ENCODE measurements at regions not wholly inside any gene's neighbourhood (a gene's known extent, or its start where the extent isn't known, plus 50 kb on each side); places are given as distances from the start of the nearest gene placed in this dataset.

DNA sequence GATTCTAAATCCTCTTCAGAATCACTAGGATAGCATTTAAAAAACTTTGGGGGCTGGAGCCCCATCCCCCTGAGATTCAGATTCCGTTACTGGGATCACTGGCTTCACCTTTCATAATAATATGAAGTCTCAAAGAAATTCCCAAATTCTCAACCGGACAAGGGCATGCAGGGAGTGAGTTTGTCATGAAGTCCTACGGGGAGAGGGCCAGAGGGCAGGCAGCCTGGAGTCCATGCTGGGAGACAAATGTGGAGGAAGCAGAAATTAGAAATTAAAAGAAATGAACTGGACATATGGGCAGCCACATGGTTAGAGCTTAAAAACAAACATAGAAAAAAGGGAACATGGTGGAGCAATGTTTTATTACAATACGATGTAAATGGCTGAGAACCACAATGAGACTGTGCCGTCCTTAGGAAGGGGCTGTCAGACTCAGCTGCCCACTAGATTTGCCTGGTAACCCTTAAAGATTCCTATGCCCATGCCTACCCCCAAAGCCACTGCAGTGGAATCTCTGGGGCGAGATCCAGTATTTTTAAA is 142.6 kb downstream of the CEBPB start:
- TF ChIP-seq, protein P1, sequence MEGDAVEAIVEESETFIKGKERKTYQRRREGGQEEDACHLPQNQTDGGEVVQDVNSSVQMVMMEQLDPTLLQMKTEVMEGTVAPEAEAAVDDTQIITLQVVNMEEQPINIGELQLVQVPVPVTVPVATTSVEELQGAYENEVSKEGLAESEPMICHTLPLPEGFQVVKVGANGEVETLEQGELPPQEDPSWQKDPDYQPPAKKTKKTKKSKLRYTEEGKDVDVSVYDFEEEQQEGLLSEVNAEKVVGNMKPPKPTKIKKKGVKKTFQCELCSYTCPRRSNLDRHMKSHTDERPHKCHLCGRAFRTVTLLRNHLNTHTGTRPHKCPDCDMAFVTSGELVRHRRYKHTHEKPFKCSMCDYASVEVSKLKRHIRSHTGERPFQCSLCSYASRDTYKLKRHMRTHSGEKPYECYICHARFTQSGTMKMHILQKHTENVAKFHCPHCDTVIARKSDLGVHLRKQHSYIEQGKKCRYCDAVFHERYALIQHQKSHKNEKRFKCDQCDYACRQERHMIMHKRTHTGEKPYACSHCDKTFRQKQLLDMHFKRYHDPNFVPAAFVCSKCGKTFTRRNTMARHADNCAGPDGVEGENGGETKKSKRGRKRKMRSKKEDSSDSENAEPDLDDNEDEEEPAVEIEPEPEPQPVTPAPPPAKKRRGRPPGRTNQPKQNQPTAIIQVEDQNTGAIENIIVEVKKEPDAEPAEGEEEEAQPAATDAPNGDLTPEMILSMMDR (IDR thresholded peaks at IDR 0.05; ENCODE audit: low read depth, low read length), result no peak
- no peak for TF ChIP-seq EZH2phosphoT487 (IDR thresholded peaks at IDR 0.05; ENCODE audit: low read depth)
